ENCODE measurements at regions not wholly inside any gene's neighbourhood (a gene's known extent, or its start where the extent isn't known, plus 50 kb on each side); places are given as distances from the start of the nearest gene placed in this dataset.

DNA sequence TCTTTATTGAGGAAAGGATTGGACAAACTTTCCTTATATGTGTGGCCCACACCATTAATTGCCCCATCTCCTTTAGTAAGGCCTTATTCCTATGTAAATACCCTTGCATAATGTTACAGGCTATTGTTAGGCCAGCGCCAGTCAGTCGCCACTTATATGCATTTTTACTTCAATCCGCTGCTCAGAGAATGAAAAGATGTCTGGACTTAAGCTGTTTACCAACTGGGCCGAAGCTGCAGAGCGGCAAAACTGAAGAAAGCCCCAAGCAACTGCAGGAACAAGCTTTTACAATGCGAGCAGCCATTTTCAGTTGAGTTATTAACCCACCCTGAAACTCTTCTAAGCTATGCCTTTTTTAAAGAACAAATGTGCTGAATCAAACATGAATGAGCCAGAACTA, 92.1 kb upstream of the OTX2 start:
- TF ChIP-seq TAF1 (IDR thresholded peaks at IDR 0.05; ENCODE audit: low read depth) (no peak), EP300 (conservative IDR thresholded peaks at IDR 0.05; ENCODE audit: poor library complexity, severe bottlenecking) (no peak), EZH2 (IDR thresholded peaks at IDR 0.05; ENCODE audit: borderline replicate concordance, insufficient read depth, low read length, poor library complexity, severe bottlenecking) (no peak), POLR2AphosphoS5 (IDR thresholded peaks at IDR 0.05) (no peak), RAD21 (conservative IDR thresholded peaks at IDR 0.05) (no peak)
- TF ChIP-seq, protein P1, sequence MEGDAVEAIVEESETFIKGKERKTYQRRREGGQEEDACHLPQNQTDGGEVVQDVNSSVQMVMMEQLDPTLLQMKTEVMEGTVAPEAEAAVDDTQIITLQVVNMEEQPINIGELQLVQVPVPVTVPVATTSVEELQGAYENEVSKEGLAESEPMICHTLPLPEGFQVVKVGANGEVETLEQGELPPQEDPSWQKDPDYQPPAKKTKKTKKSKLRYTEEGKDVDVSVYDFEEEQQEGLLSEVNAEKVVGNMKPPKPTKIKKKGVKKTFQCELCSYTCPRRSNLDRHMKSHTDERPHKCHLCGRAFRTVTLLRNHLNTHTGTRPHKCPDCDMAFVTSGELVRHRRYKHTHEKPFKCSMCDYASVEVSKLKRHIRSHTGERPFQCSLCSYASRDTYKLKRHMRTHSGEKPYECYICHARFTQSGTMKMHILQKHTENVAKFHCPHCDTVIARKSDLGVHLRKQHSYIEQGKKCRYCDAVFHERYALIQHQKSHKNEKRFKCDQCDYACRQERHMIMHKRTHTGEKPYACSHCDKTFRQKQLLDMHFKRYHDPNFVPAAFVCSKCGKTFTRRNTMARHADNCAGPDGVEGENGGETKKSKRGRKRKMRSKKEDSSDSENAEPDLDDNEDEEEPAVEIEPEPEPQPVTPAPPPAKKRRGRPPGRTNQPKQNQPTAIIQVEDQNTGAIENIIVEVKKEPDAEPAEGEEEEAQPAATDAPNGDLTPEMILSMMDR (IDR thresholded peaks at IDR 0.05; ENCODE audit: poor library complexity, severe bottlenecking), result no peak
- TF ChIP-seq, protein P2, sequence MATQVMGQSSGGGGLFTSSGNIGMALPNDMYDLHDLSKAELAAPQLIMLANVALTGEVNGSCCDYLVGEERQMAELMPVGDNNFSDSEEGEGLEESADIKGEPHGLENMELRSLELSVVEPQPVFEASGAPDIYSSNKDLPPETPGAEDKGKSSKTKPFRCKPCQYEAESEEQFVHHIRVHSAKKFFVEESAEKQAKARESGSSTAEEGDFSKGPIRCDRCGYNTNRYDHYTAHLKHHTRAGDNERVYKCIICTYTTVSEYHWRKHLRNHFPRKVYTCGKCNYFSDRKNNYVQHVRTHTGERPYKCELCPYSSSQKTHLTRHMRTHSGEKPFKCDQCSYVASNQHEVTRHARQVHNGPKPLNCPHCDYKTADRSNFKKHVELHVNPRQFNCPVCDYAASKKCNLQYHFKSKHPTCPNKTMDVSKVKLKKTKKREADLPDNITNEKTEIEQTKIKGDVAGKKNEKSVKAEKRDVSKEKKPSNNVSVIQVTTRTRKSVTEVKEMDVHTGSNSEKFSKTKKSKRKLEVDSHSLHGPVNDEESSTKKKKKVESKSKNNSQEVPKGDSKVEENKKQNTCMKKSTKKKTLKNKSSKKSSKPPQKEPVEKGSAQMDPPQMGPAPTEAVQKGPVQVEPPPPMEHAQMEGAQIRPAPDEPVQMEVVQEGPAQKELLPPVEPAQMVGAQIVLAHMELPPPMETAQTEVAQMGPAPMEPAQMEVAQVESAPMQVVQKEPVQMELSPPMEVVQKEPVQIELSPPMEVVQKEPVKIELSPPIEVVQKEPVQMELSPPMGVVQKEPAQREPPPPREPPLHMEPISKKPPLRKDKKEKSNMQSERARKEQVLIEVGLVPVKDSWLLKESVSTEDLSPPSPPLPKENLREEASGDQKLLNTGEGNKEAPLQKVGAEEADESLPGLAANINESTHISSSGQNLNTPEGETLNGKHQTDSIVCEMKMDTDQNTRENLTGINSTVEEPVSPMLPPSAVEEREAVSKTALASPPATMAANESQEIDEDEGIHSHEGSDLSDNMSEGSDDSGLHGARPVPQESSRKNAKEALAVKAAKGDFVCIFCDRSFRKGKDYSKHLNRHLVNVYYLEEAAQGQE (IDR thresholded peaks at IDR 0.05; ENCODE audit: borderline replicate concordance), result no peak

Data from neural cell (in vitro differentiated cells).